ENCODE measurements at regions not wholly inside any gene's neighbourhood (a gene's known extent, or its start where the extent isn't known, plus 50 kb on each side); places are given as distances from the start of the nearest gene placed in this dataset.

GRCh38 chr1:168386492-168386891 is 105.8 kb downstream of the TBX19 start:
- no peak for DNase-seq (ENCODE audit: low read depth in 4 of 6, low spot score in 6 of 6)
- Histone ChIP-seq H3K4me1 (ENCODE audit: control insufficient read depth, insufficient read depth, low read length) (peaks cover 5% of the 10 kb centered on the region), H3K36me3 (ENCODE audit: control insufficient read depth, insufficient read depth, low read length) (no peaks in the 10 kb centered on the region), H3K27me3 (ENCODE audit: control insufficient read depth, insufficient read depth, low read length) (no peaks in the 10 kb centered on the region), H3K9me3 (ENCODE audit: control insufficient read depth, insufficient read depth, low read length) (no peaks in the 10 kb centered on the region), H3K27ac (ENCODE audit: low read depth, low read length) (no peak overlapping the region), H3K4me3 (ENCODE audit: low read depth, low read length) (no peak overlapping the region)
- WGBS (ENCODE audit: insufficient coverage), result no CpG with 5 or more reads among the region's 2 CpGs

GRCh38 chr1:168381850-168382249 is 101.2 kb downstream of the TBX19 start:
- Histone ChIP-seq H3K36me3 (ENCODE audit: control insufficient read depth, insufficient read depth, low read length) (no peaks in the 10 kb centered on the region), H3K27ac (ENCODE audit: low read depth, low read length) (no peak overlapping the region), H3K4me3 (ENCODE audit: low read depth, low read length) (no peak overlapping the region), H3K4me1 (ENCODE audit: control insufficient read depth, insufficient read depth, low read length) (peaks cover under 1% of the 10 kb centered on the region), H3K9me3 (ENCODE audit: control insufficient read depth, insufficient read depth, low read length) (no peaks in the 10 kb centered on the region), H3K27me3 (ENCODE audit: control insufficient read depth, insufficient read depth, low read length) (no peaks in the 10 kb centered on the region)
- DNase-seq (ENCODE audit: low read depth in 4 of 6, low spot score in 6 of 6), result no peak

- DNase-seq (ENCODE audit: low read depth in 4 of 6, low spot score in 6 of 6), result no peak
- WGBS (ENCODE audit: insufficient coverage), result 75% methylated on average over 1 of the region's 2 CpGs
- no peaks in the 10 kb centered on the region for H3K4me1 ChIP-seq (ENCODE audit: control insufficient read depth, insufficient read depth, low read length)
- no peak overlapping the region for H3K4me3 ChIP-seq (ENCODE audit: low read depth, low read length)
- no peaks in the 10 kb centered on the region for H3K9me3 ChIP-seq (ENCODE audit: control insufficient read depth, insufficient read depth, low read length)
- H3K27ac ChIP-seq (ENCODE audit: low read depth, low read length), result no peak overlapping the region
- H3K36me3 ChIP-seq (ENCODE audit: control insufficient read depth, insufficient read depth, low read length), result no peaks in the 10 kb centered on the region
- no peaks in the 10 kb centered on the region for H3K27me3 ChIP-seq (ENCODE audit: control insufficient read depth, insufficient read depth, low read length)
Measured at GRCh38 chr1:168380945-168381344, 100.3 kb downstream of the TBX19 start.

- DNase-seq (ENCODE audit: low read depth in 4 of 6, low spot score in 6 of 6), result no peak
- H3K4me1 ChIP-seq (ENCODE audit: control insufficient read depth, insufficient read depth, low read length), result no peaks in the 10 kb centered on the region
- H3K9me3 ChIP-seq (ENCODE audit: control insufficient read depth, insufficient read depth, low read length), result no peaks in the 10 kb centered on the region
- no peak overlapping the region for H3K27ac ChIP-seq (ENCODE audit: low read depth, low read length)
- no peaks in the 10 kb centered on the region for H3K27me3 ChIP-seq (ENCODE audit: control insufficient read depth, insufficient read depth, low read length)
- WGBS (ENCODE audit: insufficient coverage), result 77% methylated on average over 2 of the region's 8 CpGs
- H3K4me3 ChIP-seq (ENCODE audit: low read depth, low read length), result no peak overlapping the region
- no peaks in the 10 kb centered on the region for H3K36me3 ChIP-seq (ENCODE audit: control insufficient read depth, insufficient read depth, low read length)
Measured at GRCh38 chr1:168379104-168379860, 98.6 kb downstream of the TBX19 start.

GRCh38 chr1:168375566-168376300 is 95.1 kb downstream of the TBX19 start:
- 92% methylated on average over 3 of the region's 5 CpGs for WGBS (ENCODE audit: insufficient coverage)

GRCh38 chr1:168374566-168374965 is 93.9 kb downstream of the TBX19 start:
- H3K27ac ChIP-seq (ENCODE audit: low read depth, low read length), result no peak overlapping the region
- DNase-seq (ENCODE audit: low read depth in 4 of 6, low spot score in 6 of 6), result no peak
- no peaks in the 10 kb centered on the region for H3K27me3 ChIP-seq (ENCODE audit: control insufficient read depth, insufficient read depth, low read length)
- 89% methylated on average over 3 of the region's 3 CpGs for WGBS (ENCODE audit: insufficient coverage)
- no peaks in the 10 kb centered on the region for H3K4me1 ChIP-seq (ENCODE audit: control insufficient read depth, insufficient read depth, low read length)
- H3K4me3 ChIP-seq (ENCODE audit: low read depth, low read length), result no peak overlapping the region
- no peaks in the 10 kb centered on the region for H3K9me3 ChIP-seq (ENCODE audit: control insufficient read depth, insufficient read depth, low read length)
- no peaks in the 10 kb centered on the region for H3K36me3 ChIP-seq (ENCODE audit: control insufficient read depth, insufficient read depth, low read length)

More at GRCh38 chr1:168375566-168376300, 95.1 kb downstream of the TBX19 start:
- Histone ChIP-seq H3K9me3 (ENCODE audit: control insufficient read depth, insufficient read depth, low read length) (no peaks in the 10 kb centered on the region), H3K27ac (ENCODE audit: low read depth, low read length) (no peak overlapping the region), H3K4me1 (ENCODE audit: control insufficient read depth, insufficient read depth, low read length) (no peaks in the 10 kb centered on the region), H3K4me3 (ENCODE audit: low read depth, low read length) (no peak overlapping the region), H3K27me3 (ENCODE audit: control insufficient read depth, insufficient read depth, low read length) (no peaks in the 10 kb centered on the region), H3K36me3 (ENCODE audit: control insufficient read depth, insufficient read depth, low read length) (no peaks in the 10 kb centered on the region)
- no peak for DNase-seq (ENCODE audit: low read depth in 4 of 6, low spot score in 6 of 6)

- Histone ChIP-seq H3K27ac (ENCODE audit: low read depth, low read length) (no peak overlapping the region), H3K9me3 (ENCODE audit: control insufficient read depth, insufficient read depth, low read length) (no peaks in the 10 kb centered on the region), H3K27me3 (ENCODE audit: control insufficient read depth, insufficient read depth, low read length) (no peaks in the 10 kb centered on the region), H3K36me3 (ENCODE audit: control insufficient read depth, insufficient read depth, low read length) (no peaks in the 10 kb centered on the region), H3K4me3 (ENCODE audit: low read depth, low read length) (no peak overlapping the region), H3K4me1 (ENCODE audit: control insufficient read depth, insufficient read depth, low read length) (no peaks in the 10 kb centered on the region)
- no peak for DNase-seq (ENCODE audit: low read depth in 4 of 6, low spot score in 6 of 6)
- no CpG with 5 or more reads among the region's 5 CpGs for WGBS (ENCODE audit: insufficient coverage)
Measured at GRCh38 chr1:168373869-168374268, 93.2 kb downstream of the TBX19 start.

GRCh38 chr1:168372861-168373371 is 92.2 kb downstream of the TBX19 start:
- Histone ChIP-seq H3K4me1 (ENCODE audit: control insufficient read depth, insufficient read depth, low read length) (no peaks in the 10 kb centered on the region), H3K27ac (ENCODE audit: low read depth, low read length) (no peak overlapping the region), H3K27me3 (ENCODE audit: control insufficient read depth, insufficient read depth, low read length) (no peaks in the 10 kb centered on the region), H3K4me3 (ENCODE audit: low read depth, low read length) (no peak overlapping the region), H3K36me3 (ENCODE audit: control insufficient read depth, insufficient read depth, low read length) (no peaks in the 10 kb centered on the region), H3K9me3 (ENCODE audit: control insufficient read depth, insufficient read depth, low read length) (no peaks in the 10 kb centered on the region)
- 80% methylated on average over 4 of the region's 7 CpGs for WGBS (ENCODE audit: insufficient coverage)
- no peak for DNase-seq (ENCODE audit: low read depth in 4 of 6, low spot score in 6 of 6)

GRCh38 chr1:168372307-168372706 is 91.6 kb downstream of the TBX19 start:
- no peak overlapping the region for H3K4me3 ChIP-seq (ENCODE audit: low read depth, low read length)
- DNase-seq (ENCODE audit: low read depth in 4 of 6, low spot score in 6 of 6), result no peak
- H3K9me3 ChIP-seq (ENCODE audit: control insufficient read depth, insufficient read depth, low read length), result no peaks in the 10 kb centered on the region
- no peaks in the 10 kb centered on the region for H3K36me3 ChIP-seq (ENCODE audit: control insufficient read depth, insufficient read depth, low read length)
- no peak overlapping the region for H3K27ac ChIP-seq (ENCODE audit: low read depth, low read length)
- no peaks in the 10 kb centered on the region for H3K4me1 ChIP-seq (ENCODE audit: control insufficient read depth, insufficient read depth, low read length)
- no peaks in the 10 kb centered on the region for H3K27me3 ChIP-seq (ENCODE audit: control insufficient read depth, insufficient read depth, low read length)
- WGBS (ENCODE audit: insufficient coverage), result 96% methylated on average over 4 of the region's 4 CpGs

- no peak overlapping the region for H3K27ac ChIP-seq (ENCODE audit: low read depth, low read length)
Measured at GRCh38 chr1:168371477-168371876, 90.8 kb downstream of the TBX19 start.

More at GRCh38 chr1:168371477-168371876, 90.8 kb downstream of the TBX19 start:
- Histone ChIP-seq H3K4me3 (ENCODE audit: low read depth, low read length) (no peak overlapping the region), H3K9me3 (ENCODE audit: control insufficient read depth, insufficient read depth, low read length) (no peaks in the 10 kb centered on the region), H3K4me1 (ENCODE audit: control insufficient read depth, insufficient read depth, low read length) (no peaks in the 10 kb centered on the region), H3K27me3 (ENCODE audit: control insufficient read depth, insufficient read depth, low read length) (no peaks in the 10 kb centered on the region), H3K36me3 (ENCODE audit: control insufficient read depth, insufficient read depth, low read length) (no peaks in the 10 kb centered on the region)
- WGBS (ENCODE audit: insufficient coverage), result 89% methylated on average over 2 of the region's 5 CpGs
- no peak for DNase-seq (ENCODE audit: low read depth in 4 of 6, low spot score in 6 of 6)
